ENCODE measurements at regions not wholly inside any gene's neighbourhood (a gene's known extent, or its start where the extent isn't known, plus 50 kb on each side); places are given as distances from the start of the nearest gene placed in this dataset.

DNA sequence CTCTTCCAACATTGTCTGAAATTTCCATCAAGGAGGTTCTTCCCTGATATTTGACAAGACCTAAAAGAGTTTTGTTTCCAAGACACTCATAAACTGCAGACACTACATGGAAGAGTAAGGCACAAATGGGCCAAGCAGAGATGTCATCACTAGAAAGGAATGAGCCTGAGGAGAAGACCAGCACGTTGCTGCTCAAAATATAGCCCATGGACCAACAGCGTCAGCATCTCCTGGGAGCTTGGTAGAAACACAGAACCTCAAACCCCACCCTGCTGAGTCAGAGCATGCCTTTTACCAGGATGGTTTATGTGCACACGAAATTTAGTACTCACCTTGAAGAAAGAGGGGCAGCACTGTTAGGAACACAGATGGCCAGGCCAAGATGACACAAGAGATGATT lies 128.7 kb upstream of the MID1 start:
- no peak for FAIRE-seq
- ChIA-PET CTCF (interaction anchor here (1.2 to 1.8 kb wide), 3 partner anchors 13 to 352 kb away, joined by 3 to 6 read pairs (median 3); no protein-coding TSS in a partner anchor), POLR2A (no interaction called here)
- ATAC-seq, result no peak
- DNase-seq (ENCODE audit: low read depth in 1 of 2, low spot score in 1 of 2), result no peak
- H3K4me1 ChIP-seq, result peaks cover 2% of the 10 kb centered on the region; the same call in 2 of the 3 replicates
- no peak overlapping the region for H3K4me2 ChIP-seq
- no peak overlapping the region for H3K4me3 ChIP-seq
- H3K27ac ChIP-seq, result no peak overlapping the region
- WGBS (ENCODE audit: missing lambda C conversion rate), result 34% methylated on average over 3 of the region's 3 CpGs
- no peak for TF ChIP-seq RNF2 (IDR thresholded peaks at IDR 0.05; ENCODE audit: borderline replicate concordance, low read depth)
- TF ChIP-seq, protein P1, sequence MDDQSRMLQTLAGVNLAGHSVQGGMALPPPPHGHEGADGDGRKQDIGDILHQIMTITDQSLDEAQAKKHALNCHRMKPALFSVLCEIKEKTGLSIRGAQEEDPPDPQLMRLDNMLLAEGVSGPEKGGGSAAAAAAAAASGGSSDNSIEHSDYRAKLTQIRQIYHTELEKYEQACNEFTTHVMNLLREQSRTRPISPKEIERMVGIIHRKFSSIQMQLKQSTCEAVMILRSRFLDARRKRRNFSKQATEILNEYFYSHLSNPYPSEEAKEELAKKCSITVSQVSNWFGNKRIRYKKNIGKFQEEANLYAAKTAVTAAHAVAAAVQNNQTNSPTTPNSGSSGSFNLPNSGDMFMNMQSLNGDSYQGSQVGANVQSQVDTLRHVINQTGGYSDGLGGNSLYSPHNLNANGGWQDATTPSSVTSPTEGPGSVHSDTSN (IDR thresholded peaks at IDR 0.05), result no peak
- TF ChIP-seq, protein P2, sequence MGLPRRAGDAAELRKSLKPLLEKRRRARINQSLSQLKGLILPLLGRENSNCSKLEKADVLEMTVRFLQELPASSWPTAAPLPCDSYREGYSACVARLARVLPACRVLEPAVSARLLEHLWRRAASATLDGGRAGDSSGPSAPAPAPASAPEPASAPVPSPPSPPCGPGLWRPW (IDR thresholded peaks at IDR 0.05), result no peak
- TF ChIP-seq EP300 (IDR thresholded peaks at IDR 0.05), result no peak
- no peak for TF ChIP-seq CBX8 (IDR thresholded peaks at IDR 0.05)
- TF ChIP-seq, protein P3, sequence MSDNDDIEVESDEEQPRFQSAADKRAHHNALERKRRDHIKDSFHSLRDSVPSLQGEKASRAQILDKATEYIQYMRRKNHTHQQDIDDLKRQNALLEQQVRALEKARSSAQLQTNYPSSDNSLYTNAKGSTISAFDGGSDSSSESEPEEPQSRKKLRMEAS (IDR thresholded peaks at IDR 0.05), result no peak
- no peak for TF ChIP-seq SREBF2 (IDR thresholded peaks at IDR 0.05)
- no peak for TF ChIP-seq TP53 (CRISPR knock-in tag; IDR thresholded peaks at IDR 0.05)
- no peak for TF ChIP-seq HDAC2 (IDR thresholded peaks at IDR 0.05)
- no peak for TF ChIP-seq ZFP36 (IDR thresholded peaks at IDR 0.05; ENCODE audit: borderline replicate concordance, partially characterized antibody)
- no peak for TF ChIP-seq KDM5A (IDR thresholded peaks at IDR 0.05)
- no peak for TF ChIP-seq FOSB (CRISPR knock-in tag; IDR thresholded peaks at IDR 0.05)
- TF ChIP-seq, protein P4, sequence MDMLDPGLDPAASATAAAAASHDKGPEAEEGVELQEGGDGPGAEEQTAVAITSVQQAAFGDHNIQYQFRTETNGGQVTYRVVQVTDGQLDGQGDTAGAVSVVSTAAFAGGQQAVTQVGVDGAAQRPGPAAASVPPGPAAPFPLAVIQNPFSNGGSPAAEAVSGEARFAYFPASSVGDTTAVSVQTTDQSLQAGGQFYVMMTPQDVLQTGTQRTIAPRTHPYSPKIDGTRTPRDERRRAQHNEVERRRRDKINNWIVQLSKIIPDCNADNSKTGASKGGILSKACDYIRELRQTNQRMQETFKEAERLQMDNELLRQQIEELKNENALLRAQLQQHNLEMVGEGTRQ (IDR thresholded peaks at IDR 0.05), result no peak
- no peak for TF ChIP-seq CEBPB (IDR thresholded peaks at IDR 0.05)
- TF ChIP-seq ZC3H11A (IDR thresholded peaks at IDR 0.05), result no peak
- no peak for TF ChIP-seq SMC3 (IDR thresholded peaks at IDR 0.05)
- no peak for TF ChIP-seq HOXA7 (CRISPR knock-in tag; IDR thresholded peaks at IDR 0.05)
- TF ChIP-seq, protein P5, sequence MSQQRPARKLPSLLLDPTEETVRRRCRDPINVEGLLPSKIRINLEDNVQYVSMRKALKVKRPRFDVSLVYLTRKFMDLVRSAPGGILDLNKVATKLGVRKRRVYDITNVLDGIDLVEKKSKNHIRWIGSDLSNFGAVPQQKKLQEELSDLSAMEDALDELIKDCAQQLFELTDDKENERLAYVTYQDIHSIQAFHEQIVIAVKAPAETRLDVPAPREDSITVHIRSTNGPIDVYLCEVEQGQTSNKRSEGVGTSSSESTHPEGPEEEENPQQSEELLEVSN (IDR thresholded peaks at IDR 0.05; ENCODE audit: borderline replicate concordance, low read depth), result no peak
- no peak for TF ChIP-seq RCOR1 (IDR thresholded peaks at IDR 0.05; ENCODE audit: low read depth, low read length)
- no peaks in the 10 kb centered on the region for H3K9me3 ChIP-seq

DNA sequence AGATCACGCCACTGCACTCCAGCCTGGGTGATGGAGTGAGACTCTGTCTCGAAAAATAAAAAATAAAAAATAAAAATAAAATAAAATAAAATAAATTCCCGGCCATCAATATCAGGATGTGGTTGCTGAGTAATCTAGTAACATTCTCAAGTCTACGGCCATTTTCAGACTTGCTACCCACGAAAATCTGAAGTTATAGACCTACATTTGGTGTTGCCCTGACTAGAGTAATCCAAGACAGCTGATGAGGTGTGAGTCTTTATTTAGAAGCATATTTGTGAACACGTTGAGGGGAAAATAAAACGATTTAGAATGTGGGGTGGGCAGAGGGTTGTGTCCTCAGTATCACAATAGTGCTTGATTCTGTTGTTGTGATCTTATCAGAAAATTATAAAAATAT lies 130.2 kb upstream of the MID1 start:
- H3K9me3 ChIP-seq, result no peaks in the 10 kb centered on the region
- no peak overlapping the region for H3K27ac ChIP-seq
- DNase-seq (ENCODE audit: low read depth in 1 of 2, low spot score in 1 of 2) (no peak), FAIRE-seq (no peak), ATAC-seq (no peak)
- WGBS (ENCODE audit: missing lambda C conversion rate), result 76% methylated on average over 7 of the region's 7 CpGs
- no peak overlapping the region for H3K4me2 ChIP-seq
- no peak overlapping the region for H3K4me3 ChIP-seq
- H3K4me1 ChIP-seq, result peaks cover 17% of the 10 kb centered on the region
- POLR2A ChIA-PET, result no interaction called here
- CTCF ChIA-PET, result interaction anchor here (1.2 to 1.8 kb wide), 3 partner anchors 19 to 561 kb away, joined by 3 to 6 read pairs (median 3); no protein-coding TSS in a partner anchor
- TF ChIP-seq JUN (IDR thresholded peaks at IDR 0.05), result no peak
- no peak for TF ChIP-seq FOXS1 (CRISPR knock-in tag; IDR thresholded peaks at IDR 0.05)
- TF ChIP-seq, protein P3 (IDR thresholded peaks at IDR 0.05), result no peak
- TF ChIP-seq KDM1A (IDR thresholded peaks at IDR 0.05; ENCODE audit: low read depth), result no peak
- no peak for TF ChIP-seq MAZ (IDR thresholded peaks at IDR 0.05; ENCODE audit: borderline replicate concordance, low read depth, low read length)
- TF ChIP-seq, protein P6, sequence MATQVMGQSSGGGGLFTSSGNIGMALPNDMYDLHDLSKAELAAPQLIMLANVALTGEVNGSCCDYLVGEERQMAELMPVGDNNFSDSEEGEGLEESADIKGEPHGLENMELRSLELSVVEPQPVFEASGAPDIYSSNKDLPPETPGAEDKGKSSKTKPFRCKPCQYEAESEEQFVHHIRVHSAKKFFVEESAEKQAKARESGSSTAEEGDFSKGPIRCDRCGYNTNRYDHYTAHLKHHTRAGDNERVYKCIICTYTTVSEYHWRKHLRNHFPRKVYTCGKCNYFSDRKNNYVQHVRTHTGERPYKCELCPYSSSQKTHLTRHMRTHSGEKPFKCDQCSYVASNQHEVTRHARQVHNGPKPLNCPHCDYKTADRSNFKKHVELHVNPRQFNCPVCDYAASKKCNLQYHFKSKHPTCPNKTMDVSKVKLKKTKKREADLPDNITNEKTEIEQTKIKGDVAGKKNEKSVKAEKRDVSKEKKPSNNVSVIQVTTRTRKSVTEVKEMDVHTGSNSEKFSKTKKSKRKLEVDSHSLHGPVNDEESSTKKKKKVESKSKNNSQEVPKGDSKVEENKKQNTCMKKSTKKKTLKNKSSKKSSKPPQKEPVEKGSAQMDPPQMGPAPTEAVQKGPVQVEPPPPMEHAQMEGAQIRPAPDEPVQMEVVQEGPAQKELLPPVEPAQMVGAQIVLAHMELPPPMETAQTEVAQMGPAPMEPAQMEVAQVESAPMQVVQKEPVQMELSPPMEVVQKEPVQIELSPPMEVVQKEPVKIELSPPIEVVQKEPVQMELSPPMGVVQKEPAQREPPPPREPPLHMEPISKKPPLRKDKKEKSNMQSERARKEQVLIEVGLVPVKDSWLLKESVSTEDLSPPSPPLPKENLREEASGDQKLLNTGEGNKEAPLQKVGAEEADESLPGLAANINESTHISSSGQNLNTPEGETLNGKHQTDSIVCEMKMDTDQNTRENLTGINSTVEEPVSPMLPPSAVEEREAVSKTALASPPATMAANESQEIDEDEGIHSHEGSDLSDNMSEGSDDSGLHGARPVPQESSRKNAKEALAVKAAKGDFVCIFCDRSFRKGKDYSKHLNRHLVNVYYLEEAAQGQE (IDR thresholded peaks at IDR 0.05), result no peak
- TF ChIP-seq CEBPB (IDR thresholded peaks at IDR 0.05), result no peak
- no peak for TF ChIP-seq FOSB (CRISPR knock-in tag; IDR thresholded peaks at IDR 0.05)
- TF ChIP-seq HOXB5 (CRISPR knock-in tag; IDR thresholded peaks at IDR 0.05), result no peak
- no peak for TF ChIP-seq GATA3 (IDR thresholded peaks at IDR 0.05; ENCODE audit: borderline replicate concordance)
- no peak for TF ChIP-seq EHMT2 (IDR thresholded peaks at IDR 0.05; ENCODE audit: low read depth)
- TF ChIP-seq, protein P7, sequence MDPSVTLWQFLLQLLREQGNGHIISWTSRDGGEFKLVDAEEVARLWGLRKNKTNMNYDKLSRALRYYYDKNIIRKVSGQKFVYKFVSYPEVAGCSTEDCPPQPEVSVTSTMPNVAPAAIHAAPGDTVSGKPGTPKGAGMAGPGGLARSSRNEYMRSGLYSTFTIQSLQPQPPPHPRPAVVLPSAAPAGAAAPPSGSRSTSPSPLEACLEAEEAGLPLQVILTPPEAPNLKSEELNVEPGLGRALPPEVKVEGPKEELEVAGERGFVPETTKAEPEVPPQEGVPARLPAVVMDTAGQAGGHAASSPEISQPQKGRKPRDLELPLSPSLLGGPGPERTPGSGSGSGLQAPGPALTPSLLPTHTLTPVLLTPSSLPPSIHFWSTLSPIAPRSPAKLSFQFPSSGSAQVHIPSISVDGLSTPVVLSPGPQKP (IDR thresholded peaks at IDR 0.05; ENCODE audit: low read depth, low read length), result no peak
- no peak for TF ChIP-seq ZSCAN20 (CRISPR knock-in tag; IDR thresholded peaks at IDR 0.05)
- TF ChIP-seq, protein P8, sequence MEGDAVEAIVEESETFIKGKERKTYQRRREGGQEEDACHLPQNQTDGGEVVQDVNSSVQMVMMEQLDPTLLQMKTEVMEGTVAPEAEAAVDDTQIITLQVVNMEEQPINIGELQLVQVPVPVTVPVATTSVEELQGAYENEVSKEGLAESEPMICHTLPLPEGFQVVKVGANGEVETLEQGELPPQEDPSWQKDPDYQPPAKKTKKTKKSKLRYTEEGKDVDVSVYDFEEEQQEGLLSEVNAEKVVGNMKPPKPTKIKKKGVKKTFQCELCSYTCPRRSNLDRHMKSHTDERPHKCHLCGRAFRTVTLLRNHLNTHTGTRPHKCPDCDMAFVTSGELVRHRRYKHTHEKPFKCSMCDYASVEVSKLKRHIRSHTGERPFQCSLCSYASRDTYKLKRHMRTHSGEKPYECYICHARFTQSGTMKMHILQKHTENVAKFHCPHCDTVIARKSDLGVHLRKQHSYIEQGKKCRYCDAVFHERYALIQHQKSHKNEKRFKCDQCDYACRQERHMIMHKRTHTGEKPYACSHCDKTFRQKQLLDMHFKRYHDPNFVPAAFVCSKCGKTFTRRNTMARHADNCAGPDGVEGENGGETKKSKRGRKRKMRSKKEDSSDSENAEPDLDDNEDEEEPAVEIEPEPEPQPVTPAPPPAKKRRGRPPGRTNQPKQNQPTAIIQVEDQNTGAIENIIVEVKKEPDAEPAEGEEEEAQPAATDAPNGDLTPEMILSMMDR (IDR thresholded peaks at IDR 0.05), result no peak
- no peak for TF ChIP-seq RCOR1 (IDR thresholded peaks at IDR 0.05; ENCODE audit: low read depth, low read length)
